ENCODE measurements at regions not wholly inside any gene's neighbourhood (a gene's known extent, or its start where the extent isn't known, plus 50 kb on each side); places are given as distances from the start of the nearest gene placed in this dataset.

DNA sequence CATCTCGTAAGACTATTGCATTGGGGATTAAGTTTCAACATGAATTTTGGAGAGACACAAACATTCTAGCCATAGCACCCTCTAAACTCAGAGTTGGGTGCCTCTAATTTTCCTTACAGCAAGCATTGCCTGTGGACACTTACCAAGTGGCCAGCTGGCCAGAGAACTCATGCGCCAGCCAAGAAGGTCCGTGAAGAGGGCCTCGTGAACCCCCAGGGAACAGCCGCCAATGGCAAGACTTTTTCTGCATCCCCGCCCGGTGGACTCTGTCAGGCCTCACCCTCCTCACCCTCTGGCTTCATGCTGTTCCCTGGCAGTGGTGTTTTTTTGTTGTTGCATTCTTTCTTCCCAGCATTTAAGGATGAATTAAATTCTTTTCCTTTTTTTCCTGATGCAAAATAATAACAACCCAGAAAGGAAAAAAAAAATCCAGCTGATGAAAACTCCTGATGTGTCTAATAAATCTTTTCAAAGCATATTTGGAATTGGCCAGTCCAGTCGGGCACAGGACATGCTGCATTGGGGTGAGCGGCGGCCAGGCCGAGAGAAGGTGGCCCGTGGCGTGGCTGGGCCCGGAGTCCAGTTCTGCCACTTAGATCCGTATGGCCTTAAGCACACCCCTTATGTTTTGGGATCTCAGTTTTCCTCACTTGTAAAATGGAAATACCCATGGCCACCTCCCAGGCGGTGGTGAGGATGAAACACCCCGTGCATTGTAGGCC is 191.9 kb upstream of the DIO3 start:
- TF ChIP-seq, protein P1, sequence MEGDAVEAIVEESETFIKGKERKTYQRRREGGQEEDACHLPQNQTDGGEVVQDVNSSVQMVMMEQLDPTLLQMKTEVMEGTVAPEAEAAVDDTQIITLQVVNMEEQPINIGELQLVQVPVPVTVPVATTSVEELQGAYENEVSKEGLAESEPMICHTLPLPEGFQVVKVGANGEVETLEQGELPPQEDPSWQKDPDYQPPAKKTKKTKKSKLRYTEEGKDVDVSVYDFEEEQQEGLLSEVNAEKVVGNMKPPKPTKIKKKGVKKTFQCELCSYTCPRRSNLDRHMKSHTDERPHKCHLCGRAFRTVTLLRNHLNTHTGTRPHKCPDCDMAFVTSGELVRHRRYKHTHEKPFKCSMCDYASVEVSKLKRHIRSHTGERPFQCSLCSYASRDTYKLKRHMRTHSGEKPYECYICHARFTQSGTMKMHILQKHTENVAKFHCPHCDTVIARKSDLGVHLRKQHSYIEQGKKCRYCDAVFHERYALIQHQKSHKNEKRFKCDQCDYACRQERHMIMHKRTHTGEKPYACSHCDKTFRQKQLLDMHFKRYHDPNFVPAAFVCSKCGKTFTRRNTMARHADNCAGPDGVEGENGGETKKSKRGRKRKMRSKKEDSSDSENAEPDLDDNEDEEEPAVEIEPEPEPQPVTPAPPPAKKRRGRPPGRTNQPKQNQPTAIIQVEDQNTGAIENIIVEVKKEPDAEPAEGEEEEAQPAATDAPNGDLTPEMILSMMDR (IDR thresholded peaks at IDR 0.05; ENCODE audit: low read depth, low read length): no peak
- no peak overlapping the region for H3K4me3 ChIP-seq (ENCODE audit: low read depth, low read length)

GRCh38 chr14:101369916-101370592 is 191.2 kb upstream of the DIO3 start:
- TF ChIP-seq, protein P1 (IDR thresholded peaks at IDR 0.05; ENCODE audit: low read depth, low read length): no peak
- H3K4me3 ChIP-seq (ENCODE audit: low read depth, low read length): no peak overlapping the region

DNA sequence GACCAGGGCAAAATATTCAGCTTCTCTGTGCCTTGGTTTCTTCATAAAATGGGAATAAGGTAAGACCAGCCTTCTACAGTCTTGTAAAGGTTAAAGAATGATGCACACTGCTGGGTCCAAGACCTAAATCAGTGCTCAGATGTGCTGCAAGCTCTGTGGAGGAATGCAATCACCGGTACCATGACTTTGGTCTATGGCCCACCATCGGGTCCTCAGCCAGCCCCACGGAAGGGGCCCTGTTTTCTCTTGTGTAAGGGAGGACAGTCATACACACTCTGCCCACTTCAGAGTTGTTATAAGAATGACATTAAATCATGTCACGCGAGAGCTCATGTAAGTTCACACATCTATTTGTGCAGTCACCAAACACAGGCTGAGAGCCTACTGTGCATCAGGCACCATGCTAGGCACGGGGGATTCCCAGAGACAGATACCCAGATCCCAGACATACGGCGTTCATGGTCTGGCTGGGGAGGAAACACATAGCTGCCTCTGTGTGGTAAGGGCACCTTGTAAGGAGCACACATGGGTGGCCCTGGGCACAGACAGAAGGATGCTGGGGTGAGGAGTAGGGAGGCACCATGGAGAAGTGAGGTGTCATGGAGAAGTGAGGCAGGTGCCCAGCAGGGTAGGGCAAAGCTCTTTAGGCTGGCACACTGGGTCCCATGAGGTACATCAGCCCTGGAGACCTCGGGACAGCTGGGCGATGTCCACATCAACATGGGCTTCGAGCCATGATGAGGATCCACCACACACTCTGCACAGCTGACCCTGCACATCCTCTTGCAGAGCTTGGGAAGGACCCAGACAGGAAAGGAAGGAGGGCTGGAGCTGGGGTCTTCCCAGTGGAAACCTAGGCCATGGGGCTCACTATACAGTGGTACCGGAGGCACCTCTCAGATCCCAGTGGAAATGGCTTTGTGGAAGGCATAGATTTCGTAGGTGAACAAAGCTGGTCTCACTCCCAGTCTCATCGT is 190.4 kb upstream of the DIO3 start:
- TF ChIP-seq, protein P1 (IDR thresholded peaks at IDR 0.05; ENCODE audit: low read depth, low read length): no peak
- no peak overlapping the region for H3K4me3 ChIP-seq (ENCODE audit: low read depth, low read length)

DNA sequence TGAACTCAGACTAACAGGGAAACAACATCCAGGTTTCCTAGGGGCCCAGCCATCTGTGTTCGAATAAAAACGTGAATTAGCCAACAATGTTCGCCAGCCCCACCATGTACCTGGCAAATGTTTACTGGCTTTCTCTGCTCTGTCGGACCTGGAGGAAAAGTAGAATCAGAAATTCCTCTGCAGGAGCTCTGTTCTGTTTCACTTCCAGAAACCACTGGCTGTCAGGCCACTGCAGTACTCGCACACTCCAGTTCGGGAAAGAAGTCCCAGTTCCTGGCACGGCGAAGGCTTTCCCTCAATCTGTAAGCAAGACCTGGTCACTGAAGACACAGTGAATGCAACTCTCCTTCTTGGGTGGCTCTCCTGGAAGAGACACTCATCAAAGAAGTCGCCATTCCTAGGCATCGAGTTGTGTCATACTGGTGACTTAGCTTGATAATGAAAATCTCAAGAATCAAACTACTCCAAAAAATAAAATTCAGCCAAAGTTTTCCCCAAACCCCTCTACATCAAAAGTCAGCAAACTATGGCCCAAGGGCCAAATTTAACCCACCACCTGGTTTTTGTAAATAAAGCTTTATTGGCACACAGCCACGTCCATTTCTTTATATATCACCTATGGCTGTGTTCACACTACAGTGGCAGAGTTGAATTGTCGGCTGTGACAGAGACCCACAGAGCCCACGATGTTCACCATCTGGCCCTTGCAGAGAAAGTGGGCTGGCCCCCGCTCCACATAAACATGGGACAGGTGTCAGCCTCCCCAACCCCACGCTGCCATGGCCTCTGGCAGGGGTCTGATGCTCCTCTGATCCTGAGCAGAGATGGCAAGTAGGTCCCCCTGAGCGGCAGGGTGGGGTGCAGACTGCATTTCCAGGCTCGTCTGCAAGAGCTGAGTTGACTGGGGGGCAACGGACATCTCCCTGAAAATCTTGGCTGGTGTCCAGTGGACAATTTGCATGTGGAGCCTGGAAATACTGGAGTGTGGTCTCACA is 189.2 kb upstream of the DIO3 start:
- H3K4me3 ChIP-seq (ENCODE audit: low read depth, low read length): no peak overlapping the region
- TF ChIP-seq, protein P1 (IDR thresholded peaks at IDR 0.05; ENCODE audit: low read depth, low read length): no peak

GRCh38 chr14:101372894-101373620 is 188.2 kb upstream of the DIO3 start:
- no peak overlapping the region for H3K4me3 ChIP-seq (ENCODE audit: low read depth, low read length)
- TF ChIP-seq, protein P1 (IDR thresholded peaks at IDR 0.05; ENCODE audit: low read depth, low read length): no peak
